Brain microvascular endothelial cell (primary cell): ENCODE measurements at regions not wholly inside any gene's neighbourhood (a gene's known extent, or its start where the extent isn't known, plus 50 kb on each side); places are given as distances from the start of the nearest gene placed in this dataset.

ENCODE experiments used
- DNase-seq: peaks from one replicate; pipeline ENCODE4 v3.0.0-alpha.2; 2020
- H3K27ac ChIP-seq: fragments of 250-450 bp; sonication (Bioruptor Pico); 2 replicates; pipeline ENCODE4 v1.5.1; 2020; ENCODE audit warnings: mild to moderate bottlenecking, moderate library complexity
- H3K27me3 ChIP-seq: fragments of 250-450 bp; sonication (Bioruptor Pico); replicated peaks from 2 replicates; pipeline ENCODE4 v1.5.1; 2020; ENCODE audit warnings: mild to moderate bottlenecking
- H3K36me3 ChIP-seq: fragments of 250-450 bp; sonication (Bioruptor Pico); replicated peaks from 2 replicates; pipeline ENCODE4 v1.5.1; 2020; ENCODE audit warnings: mild to moderate bottlenecking
- H3K4me3 ChIP-seq: 2 replicates; pipeline ENCODE4 v1.5.1; 2011; ENCODE audit warnings: low read depth, mild to moderate bottlenecking, control low read depth, low read length, moderate library complexity
- CTCF ChIP-seq: IDR thresholded peaks from 2 replicates; pipeline ENCODE4 v1.5.1; 2011; ENCODE audit warnings: low read depth, mild to moderate bottlenecking, moderate library complexity, low read length, control low read depth, inconsistent platforms; ENCODE audit errors: missing control alignments
- in situ Hi-C: cut with HindIII; loops from 2 replicates; pipeline ENCODE4 v1.10.0; 2017; ENCODE audit warnings: low sequenced_read_pairs, low pct_ligation_motif_present

DNA sequence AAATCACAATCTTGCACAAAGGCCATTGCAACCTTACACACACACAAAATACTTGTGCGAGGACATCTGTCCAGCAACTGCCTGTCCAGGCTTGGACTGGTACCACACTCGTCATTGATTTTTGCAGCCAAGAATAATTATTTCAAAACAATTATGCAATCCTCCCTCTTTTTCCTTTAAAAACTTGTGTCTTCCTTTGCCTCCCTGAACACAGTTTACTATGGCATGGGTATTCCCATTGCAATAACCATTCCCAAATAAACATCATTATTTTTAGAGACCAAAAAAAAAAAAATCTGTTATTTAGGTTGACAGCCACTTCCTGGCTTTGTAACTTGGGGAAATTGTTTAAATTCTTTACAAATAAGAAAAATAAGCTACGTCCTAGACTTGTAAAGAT is 54.0 kb downstream of the C11orf91 start:
- TF ChIP-seq CTCF, result no peak
- no peak overlapping the region for H3K4me3 ChIP-seq
- peaks cover 4% of the 10 kb centered on the region for H3K36me3 ChIP-seq
- no peaks in the 10 kb centered on the region for H3K27me3 ChIP-seq
- in situ Hi-C loops, result no loop called here
- DNase-seq, result no peak
- no peak overlapping the region for H3K27ac ChIP-seq

DNA sequence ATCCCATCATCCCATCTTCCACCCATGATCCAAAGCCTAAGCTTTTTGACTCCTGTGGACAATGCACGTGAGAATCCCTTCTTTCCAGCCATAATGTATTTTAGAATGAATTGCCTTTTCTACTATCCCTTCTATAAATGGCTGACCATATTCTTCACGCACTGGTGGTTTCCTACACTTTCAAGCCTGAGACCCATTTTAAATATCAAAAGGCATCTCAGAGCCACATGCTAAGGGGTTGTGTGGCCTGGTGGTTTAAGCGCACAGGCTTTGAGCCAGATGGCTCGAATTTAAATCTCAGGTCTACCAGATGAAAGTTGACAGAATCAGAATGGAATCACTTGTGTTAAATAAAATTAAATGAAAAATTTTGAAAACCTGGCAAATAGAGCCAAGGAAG is 54.5 kb downstream of the C11orf91 start:
- Histone ChIP-seq H3K4me3 (no peak overlapping the region), H3K36me3 (peaks cover 4% of the 10 kb centered on the region), H3K27me3 (no peaks in the 10 kb centered on the region), H3K27ac (no peak overlapping the region)
- no peak for TF ChIP-seq CTCF
- DNase-seq, result no peak
- in situ Hi-C loops, result no loop called here

- in situ Hi-C loops, result no loop called here
These were observed 54.9 kb downstream of the C11orf91 start for GRCh38 chr11:33645686-33646085.

GRCh38 chr11:33643167-33643824 is 57.3 kb downstream of the C11orf91 start:
- no peak for DNase-seq
- peaks cover 4% of the 10 kb centered on the region for H3K36me3 ChIP-seq
- H3K27ac ChIP-seq, result no peak overlapping the region
- H3K27me3 ChIP-seq, result no peaks in the 10 kb centered on the region
- in situ Hi-C loops, result no loop called here
- TF ChIP-seq CTCF, result no peak
- H3K4me3 ChIP-seq, result no peak overlapping the region

More at GRCh38 chr11:33645686-33646085, 54.9 kb downstream of the C11orf91 start:
- H3K27ac ChIP-seq, result no peak overlapping the region
- no peak overlapping the region for H3K4me3 ChIP-seq
- TF ChIP-seq CTCF, result no peak
- no peak for DNase-seq
- no peaks in the 10 kb centered on the region for H3K27me3 ChIP-seq
- peaks cover 4% of the 10 kb centered on the region for H3K36me3 ChIP-seq

DNA sequence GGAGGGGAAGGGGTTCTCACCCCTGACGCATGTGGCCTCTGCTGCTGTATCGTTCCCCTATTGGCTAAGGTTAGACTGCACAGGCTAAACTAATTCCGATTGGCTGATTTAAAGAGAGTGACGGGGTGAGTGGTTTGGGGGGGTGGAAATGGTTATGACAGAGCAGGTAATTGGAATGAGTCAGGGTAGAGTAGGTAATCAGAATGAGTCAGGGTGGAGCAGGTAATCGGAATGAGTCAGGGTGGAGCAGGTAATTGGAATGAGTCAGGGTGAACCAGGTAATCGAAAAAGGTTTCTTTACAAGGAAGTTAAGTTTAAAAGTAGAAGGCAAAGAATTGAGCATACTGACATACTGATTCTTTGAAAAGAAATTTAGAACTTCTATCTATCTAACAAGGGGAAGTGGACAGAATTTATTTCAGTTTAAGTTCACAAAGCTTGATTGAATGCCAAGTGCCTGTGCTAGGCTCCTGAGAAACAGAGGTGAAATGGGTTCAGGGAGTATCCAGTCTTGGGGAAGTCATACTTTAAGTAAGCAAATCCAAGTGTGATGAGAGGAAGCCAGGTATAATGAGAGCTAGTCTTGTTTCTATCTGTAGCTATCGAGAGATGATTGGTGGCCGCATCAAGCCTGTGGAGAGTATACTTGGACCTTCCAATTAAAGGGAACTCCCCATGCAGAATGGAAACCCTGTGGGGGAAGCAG is 58.0 kb downstream of the C11orf91 start:
- Histone ChIP-seq H3K4me3 (no peak overlapping the region), H3K36me3 (peaks cover 4% of the 10 kb centered on the region), H3K27me3 (no peaks in the 10 kb centered on the region), H3K27ac (no peak overlapping the region)
- in situ Hi-C loops, result no loop called here
- no peak for TF ChIP-seq CTCF
- DNase-seq, result no peak
